ENCODE measurements at regions not wholly inside any gene's neighbourhood (a gene's known extent, or its start where the extent isn't known, plus 50 kb on each side); places are given as distances from the start of the nearest gene placed in this dataset.
A peak's percentile ranks its signal among the peaks of the same experiment; 100 is the strongest.

- DNase-seq (ENCODE audit: low spot score), result no peak
Measured at GRCh38 chr2:226040344-226040900, 640.9 kb downstream of the NYAP2 start.

DNA sequence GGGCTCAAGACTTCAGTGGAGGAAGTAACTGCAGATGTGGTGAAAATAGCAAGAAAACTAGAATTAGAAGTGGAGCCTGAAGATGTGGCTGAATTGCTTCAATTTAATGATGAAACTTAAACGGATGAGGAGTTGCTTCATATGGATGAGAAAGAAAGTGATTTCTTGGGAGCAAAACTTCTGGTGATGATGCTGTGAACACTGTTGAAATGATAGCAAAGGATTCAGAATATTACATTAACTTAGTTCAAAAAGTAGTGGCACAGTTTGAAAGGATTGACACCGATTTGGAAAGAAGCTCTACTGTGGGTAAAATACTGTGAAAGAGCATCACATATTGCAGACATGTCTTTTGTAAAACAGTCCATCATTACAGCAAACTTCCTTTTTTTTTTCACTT, 638.0 kb downstream of the NYAP2 start:
- no peak for DNase-seq (ENCODE audit: low spot score)

GRCh38 chr2:226031647-226032501, 632.4 kb downstream of the NYAP2 start:
- peak; percentile 8 for DNase-seq (ENCODE audit: low spot score)

DNA sequence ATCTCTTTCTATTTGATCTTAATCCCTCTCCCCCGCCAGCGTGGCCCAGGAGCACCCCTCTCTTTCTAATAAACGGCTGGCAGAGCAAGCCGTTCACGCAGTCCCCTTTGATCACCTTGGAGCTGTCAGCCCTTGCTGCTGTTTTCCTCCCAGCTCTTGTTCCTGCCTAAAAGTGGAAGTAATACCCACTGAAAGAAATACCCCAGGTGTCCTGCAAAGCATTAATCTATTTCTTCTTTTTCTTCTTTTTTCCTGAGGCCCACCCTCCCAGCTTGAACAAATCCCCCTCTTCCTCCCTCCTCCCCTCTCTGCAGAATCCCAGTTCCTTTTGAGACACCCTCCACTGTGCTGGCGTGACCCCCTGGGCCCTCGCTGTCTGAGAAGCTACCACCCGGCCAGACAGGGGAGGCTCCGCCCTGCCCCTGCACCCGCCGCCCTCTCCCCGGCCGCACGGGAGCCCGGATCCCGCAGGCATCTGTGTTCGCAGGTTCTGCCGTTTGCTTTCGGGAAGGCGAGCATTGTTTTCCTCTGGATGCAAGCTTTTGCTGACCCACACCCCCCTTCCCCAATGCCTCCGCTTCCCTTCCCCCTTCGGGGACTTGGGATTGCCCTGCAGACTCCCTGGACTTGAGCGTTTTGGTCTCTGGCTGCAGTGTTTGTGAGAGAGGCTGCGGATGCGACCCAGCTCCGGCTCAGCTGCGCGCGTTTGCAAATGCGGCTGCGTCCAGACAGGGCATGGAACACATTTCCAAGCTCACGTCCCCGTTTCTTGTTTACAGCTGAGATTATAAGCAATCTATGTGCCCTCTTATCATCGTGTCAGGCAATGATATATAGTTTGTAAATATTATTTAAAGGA, 631.5 kb downstream of the NYAP2 start:
- peak; percentile 47 for DNase-seq (ENCODE audit: low spot score)

GRCh38 chr2:226030369-226030768, 630.9 kb downstream of the NYAP2 start:
- DNase-seq (ENCODE audit: low spot score), result no peak

DNA sequence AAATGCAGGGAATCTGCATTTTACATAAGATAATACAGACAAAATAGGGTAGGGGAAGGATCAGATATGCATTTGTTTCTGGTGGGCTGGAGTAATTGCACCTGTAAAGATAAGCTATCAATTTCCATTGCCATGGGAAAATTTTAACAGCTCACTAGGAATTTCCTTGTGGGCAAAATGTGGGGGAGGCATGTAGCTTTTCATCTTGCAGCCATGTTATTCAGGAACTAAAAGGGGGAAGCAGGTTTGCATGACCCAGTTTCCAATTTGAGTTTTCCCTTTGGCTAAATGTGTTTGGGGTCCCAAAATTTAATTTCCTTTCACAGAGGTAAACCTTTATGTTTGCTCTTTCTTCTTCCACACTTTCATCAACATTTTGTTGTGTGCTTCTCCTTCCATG, 624.4 kb downstream of the NYAP2 start:
- DNase-seq (ENCODE audit: low spot score), result no peak

GRCh38 chr2:226023383-226023782, 623.9 kb downstream of the NYAP2 start:
- DNase-seq (ENCODE audit: low spot score), result no peak

- DNase-seq (ENCODE audit: low spot score), result no peak
Measured at GRCh38 chr2:226020956-226021355, 621.4 kb downstream of the NYAP2 start.

DNA sequence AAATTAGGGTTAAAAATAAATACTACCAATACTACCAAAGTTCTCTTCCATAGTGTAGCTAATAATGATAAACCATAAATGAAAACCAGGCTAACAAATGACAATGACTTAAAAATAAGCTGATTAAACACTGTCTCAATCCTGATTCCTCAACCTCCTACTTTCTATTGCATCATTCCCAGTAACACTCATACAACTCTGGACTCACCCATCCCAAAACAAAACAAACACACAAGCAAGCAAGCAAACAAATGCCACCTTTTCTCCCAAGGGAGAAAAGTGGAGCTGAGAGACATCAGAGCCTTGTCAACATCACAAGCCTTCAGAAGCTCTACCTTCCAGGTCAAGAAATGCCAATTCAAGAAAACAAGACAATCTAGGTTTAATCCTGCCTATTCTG, 620.7 kb downstream of the NYAP2 start:
- DNase-seq (ENCODE audit: low spot score), result no peak

DNA sequence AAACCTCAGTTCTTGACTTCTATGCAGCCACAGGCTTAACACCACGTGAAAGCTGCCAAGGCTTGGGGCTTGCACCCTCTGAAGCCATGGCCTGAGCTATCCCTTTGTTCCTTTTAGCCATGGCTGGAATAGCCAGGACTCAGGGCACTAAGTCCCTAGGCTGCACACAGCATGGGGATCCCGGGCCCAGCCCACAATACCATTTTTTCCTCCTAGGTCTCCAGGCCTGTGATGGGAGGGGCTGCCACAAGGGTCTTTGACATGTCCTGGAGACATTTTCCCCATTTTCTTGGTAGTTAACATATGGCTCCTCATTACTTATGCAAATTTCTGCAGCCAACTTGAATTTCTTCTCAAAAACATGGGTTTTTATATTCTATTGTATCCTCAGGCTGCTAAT, 619.1 kb downstream of the NYAP2 start:
- DNase-seq (ENCODE audit: low spot score), result no peak

- DNase-seq (ENCODE audit: low spot score), result no peak
Measured at GRCh38 chr2:226017537-226017936, 618.0 kb downstream of the NYAP2 start.

DNA sequence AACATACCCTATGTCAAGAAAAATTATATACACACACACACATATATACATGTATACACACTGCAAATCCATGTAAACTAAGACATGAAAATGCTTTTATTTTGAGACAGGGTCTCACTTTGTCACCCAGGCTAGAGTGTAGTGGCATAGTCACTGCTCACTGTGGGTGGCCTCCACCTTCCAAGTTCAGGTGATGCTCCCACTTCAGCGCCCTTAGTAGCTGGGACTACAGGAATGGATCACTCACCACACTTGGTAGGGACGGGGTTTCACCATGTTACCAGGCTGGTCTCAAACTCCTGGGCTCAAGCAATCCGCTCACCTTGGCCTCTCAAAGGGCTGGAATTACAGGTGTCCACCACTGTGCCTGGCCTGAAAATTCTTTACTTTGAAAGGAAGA, 617.6 kb downstream of the NYAP2 start:
- no peak for DNase-seq (ENCODE audit: low spot score)

GRCh38 chr2:226011716-226012450, 612.4 kb downstream of the NYAP2 start:
- DNase-seq (ENCODE audit: low spot score), result no peak

DNA sequence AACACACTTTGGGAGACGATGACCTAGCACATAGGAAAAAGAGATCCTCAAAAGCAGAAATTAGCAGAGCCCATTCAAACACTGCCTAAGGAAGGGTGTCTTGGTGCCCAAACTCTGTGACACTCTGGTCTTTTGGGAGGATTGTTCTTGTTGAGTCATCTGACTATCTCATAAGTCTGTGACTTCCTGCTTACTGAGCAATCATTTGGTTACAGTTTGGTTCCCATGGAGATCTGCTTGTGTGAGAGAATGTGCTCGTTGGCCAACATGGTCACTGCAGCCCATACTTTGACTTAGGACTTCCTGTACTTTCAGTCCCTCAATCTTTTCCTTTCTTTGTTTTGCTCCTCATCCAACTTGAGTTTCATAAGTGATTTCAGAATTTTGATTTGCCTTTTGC, 602.9 kb downstream of the NYAP2 start:
- peak; percentile 74 for DNase-seq (ENCODE audit: low spot score)

DNA sequence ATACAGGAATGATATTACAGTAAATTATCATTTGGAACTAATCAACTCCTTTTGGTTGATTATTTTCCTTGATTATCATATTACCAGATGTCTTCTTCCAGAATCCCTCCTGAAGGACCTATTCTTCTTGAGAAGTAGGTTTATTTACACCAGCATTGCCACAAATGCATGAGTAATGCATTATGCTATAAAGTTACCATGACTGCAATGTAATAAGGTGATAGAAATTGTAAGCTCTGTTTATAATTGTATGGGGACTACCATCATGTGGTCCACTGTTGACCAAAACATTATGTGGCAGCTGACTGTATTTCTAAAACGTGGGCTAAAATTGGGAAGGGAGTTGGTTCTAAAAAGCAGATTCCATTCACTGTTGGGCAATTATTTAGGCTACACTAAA, 602.2 kb downstream of the NYAP2 start:
- DNase-seq (ENCODE audit: low spot score), result no peak

- DNase-seq (ENCODE audit: low spot score), result no peak
Measured at GRCh38 chr2:225999692-226000091, 600.2 kb downstream of the NYAP2 start.

- peak; percentile 57 for DNase-seq (ENCODE audit: low spot score)
Measured at GRCh38 chr2:225998653-225999052, 599.1 kb downstream of the NYAP2 start.

- DNase-seq (ENCODE audit: low spot score), result no peak
Measured at GRCh38 chr2:225998116-225998515, 598.6 kb downstream of the NYAP2 start.

DNA sequence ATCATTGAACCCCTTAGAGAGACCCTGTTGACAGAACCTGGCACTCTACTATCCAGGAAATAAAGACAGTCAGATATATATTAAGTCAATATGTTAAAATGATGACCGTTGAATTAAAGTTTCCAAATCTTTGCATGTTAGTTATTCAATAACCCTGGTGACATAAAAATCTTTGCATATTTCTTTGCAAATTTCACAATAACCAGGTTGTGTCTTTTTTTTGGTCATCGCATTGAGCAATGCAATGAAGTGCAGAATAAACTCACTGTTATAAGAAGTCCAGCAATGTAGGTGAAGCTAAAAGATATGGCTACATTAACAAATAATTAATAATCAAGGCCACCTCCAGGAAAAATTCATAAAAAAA, 596.9 kb downstream of the NYAP2 start:
- DNase-seq (ENCODE audit: low spot score), result no peak

DNA sequence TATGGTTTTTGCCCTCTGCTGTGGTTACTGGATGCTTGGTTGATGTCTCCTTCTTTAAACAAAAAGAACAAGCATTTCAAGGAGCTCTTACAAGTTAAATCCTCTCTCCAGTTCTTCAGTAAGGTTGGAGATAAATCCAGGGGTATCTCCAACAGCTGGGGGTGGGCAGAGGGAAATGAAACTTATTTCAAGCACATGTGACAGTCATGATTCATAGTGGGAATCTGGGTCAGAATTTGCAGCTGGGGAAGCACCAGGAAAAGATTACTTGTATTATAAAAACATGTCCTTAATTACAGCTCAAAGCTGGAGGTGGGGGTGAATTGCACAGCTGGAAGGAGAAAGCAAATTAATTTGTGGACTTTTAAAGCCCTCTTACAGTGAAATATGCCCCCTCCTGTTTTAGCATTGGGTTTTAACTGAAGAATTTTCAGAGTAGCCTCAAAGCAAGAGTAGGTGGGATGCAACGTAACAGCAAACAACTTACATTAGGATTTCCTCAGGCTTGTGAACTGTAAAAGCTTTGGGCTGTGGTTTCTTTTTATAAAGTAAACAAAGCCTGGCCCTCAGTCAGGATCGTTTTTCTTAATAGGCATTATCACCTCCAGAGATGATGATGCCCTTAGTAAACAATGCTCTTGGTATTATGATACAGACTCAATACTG, 596.4 kb downstream of the NYAP2 start:
- peak; percentile 44 for DNase-seq (ENCODE audit: low spot score)

- peak; percentile 65 for DNase-seq (ENCODE audit: low spot score)
Measured at GRCh38 chr2:225994748-225995405, 595.4 kb downstream of the NYAP2 start.
